ENCODE measurements at regions not wholly inside any gene's neighbourhood (a gene's known extent, or its start where the extent isn't known, plus 50 kb on each side); places are given as distances from the start of the nearest gene placed in this dataset.

- Histone ChIP-seq H3K27me3 (ENCODE audit: control insufficient read depth, insufficient read depth, low read length) (no peaks in the 10 kb centered on the region), H3K36me3 (ENCODE audit: control insufficient read depth, insufficient read depth, low read length) (no peaks in the 10 kb centered on the region), H3K4me3 (ENCODE audit: low read depth, low read length) (no peak overlapping the region)
- DNase-seq (ENCODE audit: low read depth): no peak
- TF ChIP-seq CTCF (IDR thresholded peaks at IDR 0.05; ENCODE audit: insufficient read depth, low read length, poor library complexity, severe bottlenecking): no peak
Measured at GRCh38 chr2:176567361-176567760, 298.1 kb downstream of the MTX2 start.

GRCh38 chr2:176569574-176569973 lies 300.3 kb downstream of the MTX2 start:
- DNase-seq (ENCODE audit: low read depth): no peak

GRCh38 chr2:176573612-176574483 lies 304.6 kb downstream of the MTX2 start:
- no peaks in the 10 kb centered on the region for H3K27me3 ChIP-seq (ENCODE audit: control insufficient read depth, insufficient read depth, low read length)
- no peak for TF ChIP-seq CTCF (IDR thresholded peaks at IDR 0.05; ENCODE audit: insufficient read depth, low read length, poor library complexity, severe bottlenecking)
- no peak overlapping the region for H3K4me3 ChIP-seq (ENCODE audit: low read depth, low read length)
- no peak for DNase-seq (ENCODE audit: low read depth)
- no peaks in the 10 kb centered on the region for H3K36me3 ChIP-seq (ENCODE audit: control insufficient read depth, insufficient read depth, low read length)

More at GRCh38 chr2:176569574-176569973, 300.3 kb downstream of the MTX2 start:
- Histone ChIP-seq H3K36me3 (ENCODE audit: control insufficient read depth, insufficient read depth, low read length) (no peaks in the 10 kb centered on the region), H3K27me3 (ENCODE audit: control insufficient read depth, insufficient read depth, low read length) (no peaks in the 10 kb centered on the region), H3K4me3 (ENCODE audit: low read depth, low read length) (no peak overlapping the region)
- no peak for TF ChIP-seq CTCF (IDR thresholded peaks at IDR 0.05; ENCODE audit: insufficient read depth, low read length, poor library complexity, severe bottlenecking)

- Histone ChIP-seq H3K4me3 (ENCODE audit: low read depth, low read length) (no peak overlapping the region), H3K36me3 (ENCODE audit: control insufficient read depth, insufficient read depth, low read length) (no peaks in the 10 kb centered on the region), H3K27me3 (ENCODE audit: control insufficient read depth, insufficient read depth, low read length) (no peaks in the 10 kb centered on the region)
- no peak for TF ChIP-seq CTCF (IDR thresholded peaks at IDR 0.05; ENCODE audit: insufficient read depth, low read length, poor library complexity, severe bottlenecking)
- no peak for DNase-seq (ENCODE audit: low read depth)
Measured at GRCh38 chr2:176574484-176575236, 305.4 kb downstream of the MTX2 start.

GRCh38 chr2:176575237-176575744 lies 306.0 kb downstream of the MTX2 start:
- no peaks in the 10 kb centered on the region for H3K27me3 ChIP-seq (ENCODE audit: control insufficient read depth, insufficient read depth, low read length)
- DNase-seq (ENCODE audit: low read depth): no peak
- TF ChIP-seq CTCF (IDR thresholded peaks at IDR 0.05; ENCODE audit: insufficient read depth, low read length, poor library complexity, severe bottlenecking): no peak
- H3K36me3 ChIP-seq (ENCODE audit: control insufficient read depth, insufficient read depth, low read length): no peaks in the 10 kb centered on the region
- H3K4me3 ChIP-seq (ENCODE audit: low read depth, low read length): no peak overlapping the region
